GM19324 (cell line): ENCODE measurements at regions not wholly inside any gene's neighbourhood (a gene's known extent, or its start where the extent isn't known, plus 50 kb on each side); places are given as distances from the start of the nearest gene placed in this dataset.
"Not testable (repeated sequence)": the region's sequence is repeated elsewhere in the genome, so short reads cannot be mapped to it uniquely, and the experiment has no call there.

Source experiments
- ATAC-seq: cut with Tn5 transposase; IDR thresholded peaks from one replicate; pipeline ENCODE4 v1.9.1; 2021; ENCODE audit warnings: mild to moderate bottlenecking, moderate library complexity; ENCODE audit not compliant: unreplicated experiment, low FRiP score

DNA sequence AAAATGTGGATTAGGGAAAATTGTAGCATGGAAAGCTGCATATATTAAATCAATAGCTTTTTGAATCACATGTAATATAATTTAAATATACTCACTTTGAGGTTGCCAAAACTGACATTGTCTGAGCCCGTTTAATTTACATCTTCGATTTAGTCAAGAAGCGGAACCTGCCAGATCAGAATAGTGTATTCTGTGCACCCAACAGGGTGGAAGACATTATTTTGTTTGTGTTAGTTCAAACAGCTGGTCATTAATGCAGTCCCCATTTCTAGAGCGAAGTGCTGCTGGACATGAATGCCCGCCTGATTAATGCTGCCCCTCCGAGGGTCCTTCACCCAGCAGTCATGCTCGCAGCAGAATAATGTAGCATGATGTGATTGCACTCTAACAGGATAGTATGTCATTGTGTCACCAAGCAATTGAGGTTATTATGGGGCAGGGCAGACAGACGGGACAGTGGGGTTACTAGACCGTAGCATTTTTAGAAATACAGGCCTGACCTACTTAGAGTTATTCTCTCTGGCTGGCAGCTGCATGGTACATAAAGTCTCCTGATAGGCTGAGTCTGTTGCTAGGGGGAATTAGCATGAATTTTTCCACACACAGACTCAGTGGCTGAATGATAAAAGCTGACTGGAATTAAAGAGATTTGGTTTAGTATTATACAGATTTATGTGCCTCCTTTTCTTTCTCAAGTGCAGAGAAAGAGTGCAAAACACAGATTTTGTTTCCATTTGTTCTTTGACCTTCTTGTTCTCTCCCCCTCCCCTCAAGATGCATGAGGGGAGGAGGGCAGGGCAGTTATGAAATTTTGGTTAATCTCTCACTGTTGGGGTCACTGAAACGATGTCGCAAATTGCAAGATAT, 147.1 kb downstream of the PRL start:
- ATAC-seq = no peak

DNA sequence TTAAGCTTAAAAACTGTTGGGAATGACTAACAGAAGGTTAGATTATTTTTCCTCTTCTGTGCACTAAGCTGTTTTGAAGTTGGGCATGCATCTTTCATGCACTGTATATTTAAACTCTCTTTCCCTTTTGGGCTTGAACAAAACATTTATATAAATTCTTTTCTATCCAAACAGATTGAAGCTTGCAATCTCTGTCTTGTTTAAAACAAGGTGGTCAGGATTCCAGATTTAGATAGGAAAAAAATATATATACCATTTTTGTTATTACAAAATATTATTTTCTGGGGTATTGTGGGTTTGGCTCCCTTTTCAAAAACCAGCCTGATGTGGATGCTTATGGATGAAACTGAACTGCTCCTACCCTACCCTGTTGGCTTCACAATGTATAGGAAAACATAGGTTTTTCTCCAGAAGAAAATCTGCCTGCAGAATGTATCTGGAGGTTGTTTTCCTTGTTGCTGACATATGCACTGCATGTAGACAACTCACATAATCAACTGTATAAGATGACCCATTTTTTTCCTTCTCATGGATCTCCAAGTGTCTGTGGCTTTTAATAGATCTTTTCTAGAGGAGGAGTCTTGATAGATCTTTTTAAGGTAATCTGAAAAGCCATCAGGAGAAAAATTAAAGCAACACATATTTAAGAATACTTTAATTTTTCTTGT, 146.3 kb downstream of the PRL start:
- no peak for ATAC-seq

DNA sequence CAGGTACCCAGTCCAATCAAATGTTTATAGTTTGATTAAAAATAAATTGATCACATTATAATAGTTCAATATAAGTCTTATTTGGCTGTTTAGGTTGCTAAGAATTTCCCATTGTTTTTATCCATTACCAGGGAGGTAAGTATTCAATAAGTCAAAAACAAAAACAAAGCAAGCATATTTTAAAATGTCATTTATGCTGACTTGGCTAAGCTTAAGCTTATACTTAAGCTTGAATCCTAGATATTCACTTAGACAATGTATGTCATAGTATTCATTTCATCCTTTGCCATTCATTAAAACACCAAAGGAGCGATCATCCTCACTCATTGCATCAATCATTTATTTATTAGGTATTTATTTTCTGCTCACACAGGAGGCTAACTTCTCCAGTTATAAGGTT, 144.9 kb downstream of the PRL start:
- ATAC-seq = no peak

DNA sequence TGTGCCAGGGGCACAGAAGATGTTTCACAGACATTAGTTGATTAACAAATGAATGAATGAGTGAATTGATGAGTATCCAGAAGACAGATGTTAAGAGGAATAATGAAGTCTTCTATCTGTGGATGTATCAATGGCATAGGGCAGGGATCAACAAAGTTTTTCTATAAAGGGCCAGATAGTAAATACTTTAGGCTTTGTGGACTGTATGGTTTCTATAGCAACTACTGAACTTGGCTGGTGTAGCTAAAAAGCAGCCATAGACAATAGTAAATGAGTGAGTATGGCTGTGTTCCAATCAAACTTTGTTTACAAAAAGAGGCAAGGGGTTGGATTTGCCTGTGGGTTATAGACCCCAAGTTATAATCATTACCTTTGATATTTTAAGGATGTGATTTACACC, 144.0 kb downstream of the PRL start:
- no peak for ATAC-seq

DNA sequence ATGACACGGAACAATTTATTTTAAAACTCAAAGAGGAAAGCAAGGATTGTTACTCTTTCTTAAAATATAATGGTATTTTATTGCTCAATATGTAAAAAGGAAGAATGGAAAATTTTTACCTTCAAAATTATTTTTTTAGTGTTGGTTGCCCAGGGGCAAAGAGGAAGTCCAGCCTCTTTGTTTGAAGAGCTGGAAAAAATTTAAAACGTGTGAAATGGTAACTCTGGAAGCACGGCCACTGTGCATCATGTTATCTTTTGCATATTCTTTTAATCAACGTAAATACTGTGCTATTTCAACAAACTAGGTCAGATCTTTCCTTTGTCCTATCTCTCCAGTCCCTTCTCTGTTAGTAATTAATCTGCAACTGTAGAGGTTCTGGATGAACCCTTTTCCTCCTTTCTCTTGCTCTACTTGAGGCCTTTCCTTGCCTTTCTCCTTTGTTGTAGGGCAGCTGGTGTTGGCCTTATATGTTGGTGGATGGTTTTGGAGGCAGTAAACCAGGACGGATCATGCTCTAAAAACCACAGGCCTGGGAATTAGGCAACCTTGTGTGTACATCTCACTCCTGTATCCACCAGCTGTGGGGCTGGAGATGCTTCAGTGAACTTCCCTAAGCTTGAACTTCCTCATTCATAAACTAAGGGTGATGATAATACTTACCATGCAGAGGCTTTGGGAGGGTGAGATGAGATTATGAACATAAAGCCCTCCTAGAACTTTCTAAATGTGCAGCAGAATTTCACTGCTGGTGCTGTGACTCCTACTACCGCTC, 143.3 kb downstream of the PRL start:
- no peak for ATAC-seq

DNA sequence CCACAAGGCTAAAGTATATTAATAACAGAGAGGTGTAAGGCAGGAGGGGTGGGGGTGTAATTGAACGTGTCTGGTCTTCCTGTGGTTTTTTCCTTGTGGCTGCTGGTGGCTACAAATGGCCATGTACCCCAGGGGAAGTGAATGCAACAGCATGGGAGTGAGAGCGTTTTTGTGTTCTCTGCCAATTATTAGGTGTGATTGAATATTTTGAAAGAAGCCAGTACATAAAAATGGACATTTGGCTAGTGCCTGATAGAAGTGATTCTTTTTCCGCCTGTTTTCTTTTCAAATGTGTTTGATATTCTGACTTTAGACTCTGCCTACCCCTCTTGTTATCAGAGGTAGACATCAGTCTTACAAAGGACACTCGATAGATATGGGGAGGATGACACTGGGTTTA, 141.3 kb downstream of the PRL start:
- ATAC-seq = no peak

DNA sequence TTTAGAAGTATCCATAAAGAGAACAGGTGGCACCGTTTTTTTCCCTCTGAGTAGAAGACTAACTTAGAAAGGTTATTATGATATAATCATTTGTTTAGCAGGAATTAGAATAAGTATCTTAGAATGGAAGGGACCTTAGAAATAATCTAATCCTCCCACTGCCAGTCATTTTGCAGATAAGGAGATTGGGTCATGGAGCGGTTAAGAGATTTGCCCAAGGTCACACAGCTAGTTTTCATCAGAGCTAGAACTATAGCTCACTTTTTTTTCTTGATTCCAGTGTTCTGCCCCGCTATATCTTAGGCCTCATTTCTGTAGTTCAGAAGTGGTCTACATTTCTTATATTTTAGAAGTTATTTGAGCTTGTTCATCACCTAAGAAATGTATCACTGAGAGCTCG, 139.6 kb downstream of the PRL start:
- no peak for ATAC-seq

DNA sequence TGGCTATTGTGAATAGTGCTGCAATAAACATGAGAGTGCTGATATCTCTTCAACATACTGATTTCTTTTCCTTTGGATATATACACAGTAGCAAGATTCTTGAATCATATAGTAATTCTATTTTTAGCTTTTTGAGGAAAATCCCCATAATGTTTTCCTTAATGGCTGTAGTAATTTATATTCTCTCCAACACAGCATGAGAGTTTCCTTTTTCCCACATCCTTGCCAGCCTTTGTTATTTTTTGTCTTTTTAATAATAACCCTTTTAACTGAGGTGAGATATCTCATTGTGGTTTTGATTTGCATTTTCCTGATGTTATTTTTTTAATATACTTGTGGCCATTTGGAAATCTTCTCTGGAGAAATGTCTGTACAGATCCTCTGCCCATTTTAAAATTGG, 132.6 kb downstream of the PRL start:
- ATAC-seq = no peak

DNA sequence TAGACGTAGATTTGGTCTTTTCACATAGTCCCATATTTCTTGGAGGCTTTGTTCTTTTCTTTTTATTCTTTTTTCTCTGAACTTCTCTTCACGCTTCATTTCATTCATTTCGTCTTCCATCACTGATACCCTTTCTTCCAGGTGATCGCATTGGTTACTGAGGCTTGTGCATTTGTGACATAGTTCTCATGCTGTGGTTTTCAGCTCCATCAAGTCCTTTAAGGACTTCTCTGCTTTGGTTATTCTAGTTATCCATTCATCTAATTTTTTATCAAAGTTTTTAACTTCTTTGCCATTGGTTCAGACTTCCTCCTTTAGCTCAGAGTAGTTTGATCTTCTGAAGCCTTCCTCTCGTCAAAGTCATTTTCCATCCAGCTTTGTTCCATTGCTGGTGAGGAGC, 125.8 kb downstream of the PRL start:
- ATAC-seq = not testable (repeated sequence)

DNA sequence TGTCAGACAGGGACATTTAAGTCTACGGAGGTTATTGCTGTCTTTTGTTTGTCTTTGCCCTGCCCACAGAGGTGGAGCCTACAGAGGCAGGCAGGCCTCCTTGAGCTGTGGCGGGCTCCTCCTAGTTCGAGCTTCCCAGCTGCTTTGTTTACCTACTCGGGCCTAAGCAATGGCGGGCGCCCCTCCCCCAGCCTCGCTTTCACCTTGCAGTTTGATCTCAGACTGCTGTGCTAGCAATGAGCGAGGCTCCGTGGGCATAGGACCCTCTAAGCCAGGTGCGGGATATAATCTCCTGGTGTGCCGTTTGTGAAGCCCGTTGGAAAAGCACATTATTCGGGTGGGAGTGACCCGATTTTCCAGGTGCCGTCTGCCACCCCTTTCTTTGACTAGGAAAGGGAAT, 125.0 kb downstream of the PRL start:
- not testable (repeated sequence) for ATAC-seq

DNA sequence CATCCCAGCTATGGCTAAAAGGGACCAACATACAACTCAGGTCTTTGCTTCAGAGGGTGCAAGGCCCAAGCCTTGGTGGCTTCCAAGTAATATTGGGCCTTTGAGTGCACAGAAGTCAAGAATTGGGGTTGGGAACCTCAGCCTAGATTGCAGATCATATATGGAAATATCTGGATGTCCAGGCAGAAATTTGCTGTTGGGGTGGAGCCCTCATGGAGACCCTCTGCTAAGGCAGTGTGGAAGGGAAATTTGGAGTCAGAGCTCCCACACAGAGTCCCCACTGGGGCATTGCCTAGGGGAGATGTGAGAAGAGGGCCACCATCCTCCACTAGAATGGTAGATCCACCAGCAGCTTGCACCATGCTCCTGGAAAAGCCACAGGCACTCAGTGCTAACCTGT, 123.5 kb downstream of the PRL start:
- ATAC-seq = no peak

DNA sequence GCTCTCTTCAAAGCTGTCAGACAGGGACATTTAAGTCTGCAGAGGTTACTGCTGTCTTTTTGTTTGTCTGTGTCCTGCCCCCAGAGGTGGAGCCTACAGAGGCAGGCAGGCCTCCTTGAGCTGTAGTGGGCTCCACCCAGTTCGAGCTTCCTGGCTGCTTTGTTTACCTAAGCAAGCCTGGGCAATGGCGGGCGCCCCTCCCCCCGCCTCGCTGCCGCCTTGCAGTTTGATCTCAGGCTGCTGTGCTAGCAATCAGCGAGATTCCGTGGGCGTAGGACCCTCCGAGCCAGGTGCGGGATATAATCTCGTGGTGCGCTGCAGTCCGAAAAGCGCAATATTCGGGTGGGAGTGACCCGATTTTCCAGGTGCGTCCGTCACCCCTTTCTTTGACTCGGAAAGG, 116.6 kb downstream of the PRL start:
- not testable (repeated sequence) for ATAC-seq

DNA sequence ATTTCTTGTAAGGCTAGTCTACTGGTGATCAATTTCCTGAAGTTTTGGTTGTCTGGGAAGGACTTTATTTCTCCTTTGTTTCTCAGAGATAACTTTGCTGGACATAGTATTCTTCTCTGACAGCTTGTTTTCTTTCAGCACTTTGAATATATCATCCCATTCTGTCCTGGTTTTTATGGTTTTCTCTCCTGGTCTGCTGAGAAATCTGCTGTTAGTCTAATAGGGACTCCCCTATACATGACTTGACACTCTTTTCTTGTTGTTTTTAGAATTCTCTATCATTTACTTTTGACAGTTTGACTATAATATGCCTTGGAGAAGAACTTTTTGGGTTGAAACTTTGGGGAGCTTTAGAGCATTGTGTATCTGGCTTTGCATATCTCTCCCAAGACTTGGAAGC, 112.5 kb downstream of the PRL start:
- ATAC-seq = no peak

DNA sequence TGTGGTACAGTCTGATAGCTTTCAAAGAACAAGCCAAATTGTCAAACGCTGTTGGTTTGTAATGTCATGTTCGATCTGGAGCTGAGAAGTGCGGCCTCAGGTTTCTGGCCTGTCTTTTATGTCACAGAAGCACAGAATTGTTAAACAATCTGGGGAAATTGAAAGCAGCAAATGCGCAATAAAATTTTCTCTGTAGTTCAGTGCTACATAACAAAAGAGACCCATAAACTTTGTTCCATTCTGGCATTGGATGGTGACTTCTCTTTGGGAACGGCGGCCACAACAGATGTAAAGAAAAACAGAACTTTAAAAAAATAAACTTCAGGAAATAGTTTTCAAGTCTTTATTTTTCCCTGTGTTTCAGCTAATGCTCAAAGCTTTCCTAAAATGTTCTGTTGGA, 106.9 kb downstream of the PRL start:
- no peak for ATAC-seq

DNA sequence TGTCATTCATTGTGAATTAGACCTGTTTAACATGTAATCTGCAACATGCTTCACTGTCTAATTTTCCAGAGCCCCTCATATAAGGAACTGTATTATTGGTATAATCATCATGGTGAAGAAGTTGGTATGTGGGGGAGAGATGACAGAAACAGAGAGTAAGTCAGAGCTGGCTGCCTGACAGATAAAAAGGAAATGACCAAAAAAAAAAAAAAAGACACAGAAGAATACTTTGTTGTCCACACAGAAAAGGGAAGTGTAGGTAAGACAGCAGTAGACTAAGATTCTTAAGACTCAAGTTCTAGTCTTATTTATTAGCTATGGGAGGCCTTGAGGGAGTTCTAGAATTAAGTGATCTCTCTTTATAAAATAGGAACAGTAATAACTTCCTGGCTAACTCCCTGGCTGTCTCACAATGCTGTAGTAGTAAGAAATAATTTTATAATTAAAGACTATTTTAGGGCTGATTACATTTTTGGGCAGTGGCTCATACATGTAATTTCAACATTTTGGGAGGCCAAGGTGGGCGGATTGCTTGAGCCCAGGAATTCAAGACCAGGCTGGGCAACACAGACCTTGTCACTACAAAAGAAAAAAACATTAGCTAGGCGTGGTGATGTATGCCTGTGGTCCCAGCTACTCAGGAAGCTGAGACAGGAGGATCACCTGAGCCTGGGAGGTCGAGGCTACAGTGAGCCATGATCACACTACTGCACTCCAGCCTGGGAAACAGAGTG, 102.5 kb downstream of the PRL start:
- ATAC-seq = no peak

DNA sequence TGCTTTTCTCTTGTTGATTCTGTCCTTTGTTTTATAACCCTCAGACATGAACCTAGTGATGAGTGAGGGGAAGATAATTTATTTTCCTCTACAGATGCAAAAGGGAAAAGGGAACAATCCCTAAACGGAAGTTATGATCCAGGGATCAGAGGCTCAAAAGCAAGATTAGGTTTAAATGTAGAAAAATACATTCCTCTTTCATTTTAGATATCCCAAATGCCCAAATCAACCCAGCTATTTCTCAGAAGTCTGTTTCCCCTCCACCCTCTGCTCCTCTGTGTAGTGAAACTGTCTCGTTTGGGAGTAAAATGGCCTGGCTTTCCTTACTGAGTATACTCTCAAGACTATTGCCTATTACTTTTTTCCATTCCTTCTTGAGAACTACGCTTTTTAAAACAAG, 97.1 kb downstream of the PRL start:
- ATAC-seq = no peak

DNA sequence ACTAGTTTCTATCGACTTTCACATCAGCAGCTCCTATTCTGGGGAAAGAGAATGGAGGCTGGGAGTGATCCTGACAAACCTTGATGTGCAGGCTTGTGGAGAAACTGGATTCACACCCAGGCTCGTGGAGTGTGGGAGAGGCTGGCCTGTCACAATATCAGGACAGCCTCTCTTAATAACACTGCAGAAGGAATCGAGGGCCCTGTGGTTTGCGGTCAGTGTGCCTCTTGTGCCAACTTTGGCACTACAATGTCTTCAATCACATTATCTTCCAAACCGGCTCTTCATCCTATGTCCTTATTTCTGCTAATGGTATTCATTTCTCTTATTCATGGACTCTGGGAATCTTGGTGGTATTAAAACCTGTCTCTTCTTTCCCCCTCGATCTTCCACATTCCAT, 92.7 kb downstream of the PRL start:
- ATAC-seq = no peak

DNA sequence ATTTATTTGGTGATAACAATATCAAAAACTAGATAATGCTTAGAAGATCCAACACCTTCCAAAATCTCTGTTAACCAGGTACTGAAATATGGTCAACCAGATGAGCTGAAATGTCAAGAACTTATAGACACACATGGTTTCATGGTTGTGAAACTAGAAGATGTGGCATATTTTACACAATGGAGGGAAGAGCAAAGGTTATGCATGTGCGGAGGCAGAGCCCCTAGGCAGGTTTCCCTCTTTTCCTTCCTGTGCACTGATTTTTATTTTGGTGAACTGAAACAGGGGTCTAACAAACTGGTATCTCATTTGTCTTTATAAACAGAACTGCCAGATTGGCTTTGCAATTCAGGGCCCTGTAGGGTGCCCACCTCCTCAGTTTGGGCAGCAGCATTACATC, 91.6 kb downstream of the PRL start:
- ATAC-seq = no peak

DNA sequence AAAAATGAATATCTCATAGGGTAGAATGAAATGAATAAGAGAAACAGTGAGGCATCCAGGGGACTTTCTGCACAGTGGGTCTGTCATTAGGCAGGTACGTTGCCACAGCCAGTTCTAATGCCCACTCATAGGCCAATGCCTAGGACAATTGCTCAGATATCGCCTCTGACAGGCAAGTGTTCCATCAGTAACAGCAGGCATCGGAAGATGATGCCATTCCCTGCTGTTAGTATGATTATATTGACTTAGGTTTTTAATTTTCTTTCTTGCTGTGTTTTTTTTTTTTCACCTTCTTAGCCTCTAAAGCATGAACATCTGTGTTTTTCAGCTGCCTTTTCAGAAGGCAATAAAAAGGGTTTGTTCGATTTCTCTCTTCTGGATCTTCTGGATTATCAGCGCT, 90.7 kb downstream of the PRL start:
- ATAC-seq = no peak

DNA sequence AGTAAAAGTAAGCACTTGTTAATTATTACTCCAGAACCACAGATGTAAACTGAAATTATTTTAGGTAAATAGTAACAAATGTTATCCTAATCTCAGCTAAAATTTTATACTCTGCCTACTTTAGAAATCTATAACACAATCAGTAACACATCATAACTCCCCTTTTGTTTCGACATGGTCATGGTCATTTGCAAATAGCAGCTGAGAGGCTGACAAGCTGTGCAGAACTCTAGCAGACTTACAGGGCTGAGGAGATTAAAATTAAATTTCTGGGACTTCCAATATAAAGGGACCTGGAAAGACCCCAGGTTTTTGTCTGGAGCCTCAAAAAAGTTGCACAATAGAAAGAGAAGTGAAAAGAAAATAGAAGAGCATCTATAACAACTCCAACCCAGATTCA, 88.8 kb downstream of the PRL start:
- no peak for ATAC-seq

DNA sequence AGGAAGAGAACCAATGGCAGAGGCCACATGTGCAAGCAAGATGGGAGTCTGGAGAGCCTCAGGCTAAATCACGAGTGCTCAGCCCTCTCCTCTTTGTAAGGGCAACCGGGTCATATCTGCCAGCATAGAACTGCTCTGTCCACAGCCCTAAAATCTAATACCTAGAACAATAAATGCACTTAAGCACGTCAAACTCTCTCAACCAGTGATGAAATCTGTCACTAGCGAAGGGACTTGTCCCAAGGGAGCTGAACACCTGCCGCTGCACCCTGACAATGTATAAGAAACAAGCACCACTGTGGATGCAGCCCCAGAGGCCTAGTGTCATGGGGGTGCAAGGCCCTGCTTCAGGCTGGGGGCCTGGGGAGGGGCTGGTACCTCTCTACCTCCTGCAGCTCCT, 82.5 kb downstream of the PRL start:
- no peak for ATAC-seq
